HepG2 (cell line): ENCODE measurements at regions not wholly inside any gene's neighbourhood (a gene's known extent, or its start where the extent isn't known, plus 50 kb on each side); places are given as distances from the start of the nearest gene placed in this dataset.

Experiments used
- ATAC-seq: fragments of 200-7000 bp; cut with Tn5 transposase; 3 replicates; pipeline ENCODE4 v1.9.1; 2020; ENCODE audit warnings: mild to moderate bottlenecking, moderate library complexity
- BruUV-seq: library from RNA; stranded (reverse); fragments of 400-500 nt; replicated peaks from 2 replicates; lab custom pipeline; 2021; lab: Mats Ljungman, UMichigan
- CTCF ChIA-PET: fragments of 300-600 bp; formaldehyde crosslinking; extraction: SDS; loops from one replicate; lab custom pipeline; 2021; ENCODE audit warnings: low total read pairs, inconsistent platforms, low intra/inter-chr PET ratio; lab: Yijun Ruan, JAX
- POLR2A ChIA-PET: fragments of 350-600 bp; sonication (Branson Sonifier 250); formaldehyde crosslinking; loops from one replicate; lab custom pipeline; 2020; ENCODE audit warnings: antibody characterized with exemption, inconsistent platforms; lab: Yijun Ruan, JAX
- DNase-seq: peaks from one replicate; pipeline ENCODE4 v3.0.0-alpha.2; 2015; ENCODE audit warnings: low spot score
- FAIRE-seq: peaks from 3 replicates; lab custom pipeline; 2011; peaks lifted over from hg19 to GRCh38; lab: Jason Lieb, UNC
- H2AFZ ChIP-seq: one replicate; pipeline ENCODE4 v1.6.1; 2011; ENCODE audit warnings: low read length, inconsistent platforms
- H3K27ac ChIP-seq: fragments of 300-600 bp; 3 replicates; pipeline ENCODE4 v1.8.0; 2011; ENCODE audit warnings: mixed run types, mild to moderate bottlenecking, mixed read lengths, low read length, inconsistent platforms; ENCODE audit not compliant: insufficient read depth; ENCODE audit errors: extremely low read length
- H3K27me3 ChIP-seq, 2 experiments: fragments of 200-600 bp in 1 of 2; 2 replicates in 1 of 2; 3 replicates in 1 of 2; pipeline versions ENCODE4 v1.6.0 to v1.8.0; 2011; ENCODE audit warnings: low read length in 2 of 2, mild to moderate bottlenecking in 2 of 2, moderate library complexity in 2 of 2, inconsistent platforms in 1 of 2; ENCODE audit not compliant: insufficient read depth in 2 of 2, control insufficient read depth in 1 of 2
- H3K36me3 ChIP-seq, 2 experiments: fragments of 200-600 bp in 1 of 2; replicated peaks in 1 of 2; 2 replicates in 1 of 2; 3 replicates in 1 of 2; pipeline versions ENCODE4 v1.5.1 to v1.8.0; 2011; ENCODE audit warnings: low read length in 2 of 2, inconsistent platforms in 1 of 2; ENCODE audit not compliant: insufficient read depth in 2 of 2, control insufficient read depth in 1 of 2
- H3K4me1 ChIP-seq: 2 replicates; pipeline ENCODE4 v1.5.1; 2012; ENCODE audit warnings: low read length, inconsistent platforms; ENCODE audit not compliant: insufficient read depth
- H3K4me2 ChIP-seq: 2 replicates; pipeline ENCODE4 v1.6.0; 2011; ENCODE audit warnings: low read depth, low read length, inconsistent platforms
- H3K4me3 ChIP-seq, 3 experiments: fragments of 200-600 bp in 1 of 3; sonication (generic), shearing (Covaris generic) in 1 of 3; replicated peaks in 1 of 3; 2 replicates each; pipeline ENCODE4 v1.5.1; 2011 to 2016; ENCODE audit warnings: low read length in 3 of 3, inconsistent platforms in 2 of 3, low read depth in 2 of 3, mild to moderate bottlenecking in 2 of 3, control low read depth in 1 of 3, mixed read lengths in 1 of 3; ENCODE audit not compliant: insufficient read depth in 1 of 3
- H3K79me2 ChIP-seq: one replicate; pipeline ENCODE4 v1.6.1; 2011; ENCODE audit warnings: low read length, inconsistent platforms; ENCODE audit not compliant: insufficient read depth
- H3K9ac ChIP-seq: 2 replicates; pipeline ENCODE4 v1.6.0; 2011; ENCODE audit warnings: mild to moderate bottlenecking, low read depth, low read length, inconsistent platforms; ENCODE audit not compliant: insufficient read depth
- H3K9me3 ChIP-seq: 2 replicates; pipeline ENCODE4 v1.5.1; 2012; ENCODE audit warnings: mild to moderate bottlenecking, low read length
- H4K20me1 ChIP-seq: 2 replicates; pipeline ENCODE4 v1.6.0; 2011; ENCODE audit warnings: inconsistent platforms, mild to moderate bottlenecking, low read length, moderate library complexity; ENCODE audit not compliant: insufficient read depth
- BCL6 ChIP-seq: IDR thresholded peaks from 2 replicates; pipeline ENCODE4 v1.6.1; 2016; ENCODE audit warnings: missing genetic modification reagents, missing compliant biosample characterization
- HIC2 ChIP-seq: sonication (generic); formaldehyde crosslinking; IDR thresholded peaks from 2 replicates; pipeline ENCODE4 v1.9.0; 2022; ENCODE audit warnings: low read depth, missing genetic modification reagents
- NCOR1 ChIP-seq: fragments of 200-600 bp; sonication (generic); IDR thresholded peaks from 2 replicates; pipeline ENCODE4 v1.7.0; 2017; ENCODE audit warnings: antibody characterized with exemption, low read length, borderline replicate concordance
- PLRG1 ChIP-seq: fragments of 450-650 bp; conservative IDR thresholded peaks from 2 replicates; pipeline ENCODE4 v1.6.1; 2016
- RBFOX2 ChIP-seq: fragments of 200-400 bp; formaldehyde crosslinking; IDR thresholded peaks from 2 replicates; pipeline ENCODE4 v1.6.1; 2017; ENCODE audit warnings: low read depth, mild to moderate bottlenecking, low read length
- SIN3A ChIP-seq: IDR thresholded peaks from 2 replicates; pipeline ENCODE4 v1.6.1; 2011; ENCODE audit warnings: low read depth, mild to moderate bottlenecking, control low read depth, low read length, borderline replicate concordance
- SP1 ChIP-seq, 2 experiments: fragments of 450-650 bp in 1 of 2; sonication (generic) in 1 of 2; formaldehyde crosslinking in 1 of 2; IDR thresholded peaks; 2 replicates each; pipeline versions ENCODE4 v1.4.0 to v1.6.1; 2016 to 2020; ENCODE audit warnings: missing genetic modification reagents in 1 of 2
- SP5 ChIP-seq: IDR thresholded peaks from 2 replicates; pipeline ENCODE4 v1.6.1; 2016; ENCODE audit warnings: low read depth, borderline replicate concordance
- SRF ChIP-seq: IDR thresholded peaks from 2 replicates; pipeline ENCODE4 v1.6.1; 2011; ENCODE audit warnings: mild to moderate bottlenecking, low read depth, low read length, moderate library complexity
- SRY ChIP-seq: sonication (generic); formaldehyde crosslinking; IDR thresholded peaks from 2 replicates; pipeline ENCODE4 v1.8.0; 2022; ENCODE audit warnings: mild to moderate bottlenecking, missing genetic modification reagents
- SSRP1 ChIP-seq: IDR thresholded peaks from 2 replicates; pipeline ENCODE4 v1.6.1; 2016; ENCODE audit warnings: control low read depth
- TAF1 ChIP-seq: sonication (generic); formaldehyde crosslinking; IDR thresholded peaks from 2 replicates; pipeline ENCODE4 v1.4.0; 2020; ENCODE audit warnings: missing genetic modification reagents
- WGBS: methylation state at CpG from one replicate; pipeline ENCODE4 v1.1.6; 2017; ENCODE audit warnings: low lambda C conversion rate; 5-methylcytosine and 5-hydroxymethylcytosine counted together
- in situ Hi-C: cut with HindIII; loops from 2 replicates; pipeline ENCODE4 v1.10.0; 2017; ENCODE audit warnings: low pct_unique_long_range_greater_than_20kb; ENCODE audit not compliant: extremely low pct_ligation_motif_present
- intact Hi-C: fragments of 100-400 bp; cut with micrococcal nuclease; formaldehyde crosslinking; loops from one replicate; pipeline ENCODE4 v1.10.0; 2022; ENCODE audit not compliant: unreplicated experiment
- TF ChIP-seq, protein P1 (sequence below): IDR thresholded peaks from 2 replicates; pipeline ENCODE4 v1.6.1; 2016; ENCODE audit warnings: mild to moderate bottlenecking, missing biosample characterization, missing genetic modification reagents

DNA sequence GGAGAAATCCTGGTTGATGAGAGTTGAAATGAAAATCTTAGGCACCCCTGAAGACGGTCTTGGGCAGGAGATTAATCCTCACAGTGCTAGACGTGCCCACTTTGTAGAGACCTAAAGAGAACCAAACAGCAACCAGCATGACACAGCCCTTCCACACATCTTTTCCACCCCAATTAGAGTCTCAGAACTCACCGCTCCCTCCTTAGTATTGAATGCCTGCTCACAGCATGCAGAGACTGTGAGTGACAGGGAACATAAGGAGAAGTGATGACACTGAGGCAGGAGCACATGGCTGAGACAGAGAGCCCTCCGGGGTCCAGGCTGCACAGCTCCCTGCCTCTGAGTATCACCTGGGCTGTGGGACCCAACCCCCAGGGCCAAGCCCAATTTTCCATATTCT lies 367.6 kb downstream of the EIPR1 start:
- in situ Hi-C loops: no loop called here
- POLR2A ChIA-PET: no interaction called here

More for the DNA sequence above, 367.6 kb downstream of the EIPR1 start:
- no peaks in the 10 kb centered on the region for H3K79me2 ChIP-seq
- H2AFZ ChIP-seq: no peak overlapping the region
- no peaks in the 10 kb centered on the region for H3K36me3 ChIP-seq
- no peak overlapping the region for H3K27ac ChIP-seq
- FAIRE-seq (no peak), DNase-seq (no peak), ATAC-seq (no peak)
- CTCF ChIA-PET: no interaction called here
- WGBS: 18% methylated on average over 4 of the region's 4 CpGs
- H3K9me3 ChIP-seq: no peaks in the 10 kb centered on the region
- H3K9ac ChIP-seq: no peak overlapping the region
- no peaks in the 10 kb centered on the region for H4K20me1 ChIP-seq
- peaks cover 2 to 19% of the 10 kb centered on the region in 2 experiments; a peak in 2 of 5 replicates for H3K27me3 ChIP-seq
- H3K4me2 ChIP-seq: no peak overlapping the region
- no peak overlapping the region for H3K4me3 ChIP-seq
- H3K4me1 ChIP-seq: no peaks in the 10 kb centered on the region
- intact Hi-C loops: no loop called here
- TF ChIP-seq SSRP1 (CRISPR knock-in tag) (no peak), BCL6 (CRISPR knock-in tag) (no peak), SIN3A (no peak), PLRG1 (no peak), SRF (no peak), SP1 (IDR thresholded peaks at IDR 0.05) (no peak), SP1 (CRISPR knock-in tag; IDR thresholded peaks at IDR 0.05) (no peak), SRY (CRISPR knock-in tag) (no peak), NCOR1 (no peak), SP5 (no peak), TAF1 (CRISPR knock-in tag) (no peak), RBFOX2 (no peak), HIC2 (CRISPR knock-in tag) (no peak)
- TF ChIP-seq, protein P1, sequence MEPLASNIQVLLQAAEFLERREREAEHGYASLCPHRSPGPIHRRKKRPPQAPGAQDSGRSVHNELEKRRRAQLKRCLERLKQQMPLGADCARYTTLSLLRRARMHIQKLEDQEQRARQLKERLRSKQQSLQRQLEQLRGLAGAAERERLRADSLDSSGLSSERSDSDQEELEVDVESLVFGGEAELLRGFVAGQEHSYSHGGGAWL (CRISPR knock-in tag): no peak
- TF ChIP-seq, all 625 proteins: peak for 0
- BruUV-seq: no TSS peak
